ENCODE measurements at regions not wholly inside any gene's neighbourhood (a gene's known extent, or its start where the extent isn't known, plus 50 kb on each side); places are given as distances from the start of the nearest gene placed in this dataset.

DNA sequence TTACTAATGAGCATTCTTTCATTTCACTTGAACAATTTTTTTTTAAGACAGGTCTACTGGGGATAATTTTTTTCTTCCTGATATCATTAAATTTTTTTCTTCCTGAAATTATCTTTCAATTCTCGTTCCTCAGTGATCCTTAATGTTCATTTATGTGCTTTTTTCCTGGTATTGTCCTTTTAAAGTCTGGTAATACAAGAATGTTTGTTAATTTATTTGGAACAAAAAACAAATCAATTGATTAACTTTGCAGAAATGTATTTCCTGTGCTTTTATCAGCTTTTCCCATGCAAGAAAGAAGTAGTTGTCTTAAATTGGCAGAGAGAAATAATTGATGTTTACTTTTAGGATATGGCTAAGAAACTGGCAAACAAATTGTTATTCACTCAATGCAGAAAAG is 945.4 kb upstream of the MIR17HG start:
- TF ChIP-seq, protein P1, sequence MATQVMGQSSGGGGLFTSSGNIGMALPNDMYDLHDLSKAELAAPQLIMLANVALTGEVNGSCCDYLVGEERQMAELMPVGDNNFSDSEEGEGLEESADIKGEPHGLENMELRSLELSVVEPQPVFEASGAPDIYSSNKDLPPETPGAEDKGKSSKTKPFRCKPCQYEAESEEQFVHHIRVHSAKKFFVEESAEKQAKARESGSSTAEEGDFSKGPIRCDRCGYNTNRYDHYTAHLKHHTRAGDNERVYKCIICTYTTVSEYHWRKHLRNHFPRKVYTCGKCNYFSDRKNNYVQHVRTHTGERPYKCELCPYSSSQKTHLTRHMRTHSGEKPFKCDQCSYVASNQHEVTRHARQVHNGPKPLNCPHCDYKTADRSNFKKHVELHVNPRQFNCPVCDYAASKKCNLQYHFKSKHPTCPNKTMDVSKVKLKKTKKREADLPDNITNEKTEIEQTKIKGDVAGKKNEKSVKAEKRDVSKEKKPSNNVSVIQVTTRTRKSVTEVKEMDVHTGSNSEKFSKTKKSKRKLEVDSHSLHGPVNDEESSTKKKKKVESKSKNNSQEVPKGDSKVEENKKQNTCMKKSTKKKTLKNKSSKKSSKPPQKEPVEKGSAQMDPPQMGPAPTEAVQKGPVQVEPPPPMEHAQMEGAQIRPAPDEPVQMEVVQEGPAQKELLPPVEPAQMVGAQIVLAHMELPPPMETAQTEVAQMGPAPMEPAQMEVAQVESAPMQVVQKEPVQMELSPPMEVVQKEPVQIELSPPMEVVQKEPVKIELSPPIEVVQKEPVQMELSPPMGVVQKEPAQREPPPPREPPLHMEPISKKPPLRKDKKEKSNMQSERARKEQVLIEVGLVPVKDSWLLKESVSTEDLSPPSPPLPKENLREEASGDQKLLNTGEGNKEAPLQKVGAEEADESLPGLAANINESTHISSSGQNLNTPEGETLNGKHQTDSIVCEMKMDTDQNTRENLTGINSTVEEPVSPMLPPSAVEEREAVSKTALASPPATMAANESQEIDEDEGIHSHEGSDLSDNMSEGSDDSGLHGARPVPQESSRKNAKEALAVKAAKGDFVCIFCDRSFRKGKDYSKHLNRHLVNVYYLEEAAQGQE (IDR thresholded peaks at IDR 0.05; ENCODE audit: insufficient replicate concordance, low read depth), result no peak
- TF ChIP-seq GABPA (IDR thresholded peaks at IDR 0.05; ENCODE audit: low read depth) (no peak), SPI1 (IDR thresholded peaks at IDR 0.05; ENCODE audit: borderline replicate concordance, low read depth) (no peak), POLR2AphosphoS5 (IDR thresholded peaks at IDR 0.05; ENCODE audit: low read depth) (no peak)
- TF ChIP-seq, protein P2, sequence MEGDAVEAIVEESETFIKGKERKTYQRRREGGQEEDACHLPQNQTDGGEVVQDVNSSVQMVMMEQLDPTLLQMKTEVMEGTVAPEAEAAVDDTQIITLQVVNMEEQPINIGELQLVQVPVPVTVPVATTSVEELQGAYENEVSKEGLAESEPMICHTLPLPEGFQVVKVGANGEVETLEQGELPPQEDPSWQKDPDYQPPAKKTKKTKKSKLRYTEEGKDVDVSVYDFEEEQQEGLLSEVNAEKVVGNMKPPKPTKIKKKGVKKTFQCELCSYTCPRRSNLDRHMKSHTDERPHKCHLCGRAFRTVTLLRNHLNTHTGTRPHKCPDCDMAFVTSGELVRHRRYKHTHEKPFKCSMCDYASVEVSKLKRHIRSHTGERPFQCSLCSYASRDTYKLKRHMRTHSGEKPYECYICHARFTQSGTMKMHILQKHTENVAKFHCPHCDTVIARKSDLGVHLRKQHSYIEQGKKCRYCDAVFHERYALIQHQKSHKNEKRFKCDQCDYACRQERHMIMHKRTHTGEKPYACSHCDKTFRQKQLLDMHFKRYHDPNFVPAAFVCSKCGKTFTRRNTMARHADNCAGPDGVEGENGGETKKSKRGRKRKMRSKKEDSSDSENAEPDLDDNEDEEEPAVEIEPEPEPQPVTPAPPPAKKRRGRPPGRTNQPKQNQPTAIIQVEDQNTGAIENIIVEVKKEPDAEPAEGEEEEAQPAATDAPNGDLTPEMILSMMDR (IDR thresholded peaks at IDR 0.05; ENCODE audit: insufficient read depth, low read length), result no peak

DNA sequence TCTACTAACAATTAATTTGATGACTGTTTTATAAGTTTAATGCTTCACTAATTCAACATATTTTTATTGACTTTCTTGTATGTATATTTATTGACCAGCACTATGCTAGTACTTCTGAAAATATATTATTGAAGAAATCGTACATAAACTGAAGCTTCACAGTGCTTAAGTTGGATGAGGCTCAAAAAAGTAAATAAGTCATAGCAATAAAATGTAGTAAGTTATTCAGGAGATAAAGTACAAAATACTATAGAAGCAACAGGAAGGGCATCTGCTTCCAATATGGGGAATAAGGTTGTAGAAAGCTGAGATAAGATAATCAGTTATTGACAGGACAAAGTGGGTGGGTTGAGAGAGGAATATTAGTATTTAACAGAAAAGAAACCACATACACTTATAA is 944.9 kb upstream of the MIR17HG start:
- Histone ChIP-seq H3K4me3 (replicated peaks; ENCODE audit: insufficient read depth, low read length) (no peak overlapping the region), H3K27ac (replicated peaks) (no peak overlapping the region), H3K27me3 (ENCODE audit: insufficient read depth, poor library complexity, severe bottlenecking) (no peaks in the 10 kb centered on the region)
- TF ChIP-seq, protein P2 (IDR thresholded peaks at IDR 0.05; ENCODE audit: insufficient read depth, low read length), result no peak
- no peak for TF ChIP-seq SPI1 (IDR thresholded peaks at IDR 0.05; ENCODE audit: borderline replicate concordance, low read depth)
- no peak for TF ChIP-seq POLR2AphosphoS5 (IDR thresholded peaks at IDR 0.05; ENCODE audit: low read depth)
- TF ChIP-seq GABPA (IDR thresholded peaks at IDR 0.05; ENCODE audit: low read depth), result no peak
- TF ChIP-seq, protein P1 (IDR thresholded peaks at IDR 0.05; ENCODE audit: insufficient replicate concordance, low read depth), result no peak
- no peak for DNase-seq (ENCODE audit: low read depth in 1 of 2, low spot score in 1 of 2)

More for the DNA sequence above, 945.4 kb upstream of the MIR17HG start:
- H3K27ac ChIP-seq (replicated peaks), result no peak overlapping the region
- no peak for DNase-seq (ENCODE audit: low read depth in 1 of 2, low spot score in 1 of 2)
- H3K27me3 ChIP-seq (ENCODE audit: insufficient read depth, poor library complexity, severe bottlenecking), result no peaks in the 10 kb centered on the region
- H3K4me3 ChIP-seq (replicated peaks; ENCODE audit: insufficient read depth, low read length), result no peak overlapping the region

DNA sequence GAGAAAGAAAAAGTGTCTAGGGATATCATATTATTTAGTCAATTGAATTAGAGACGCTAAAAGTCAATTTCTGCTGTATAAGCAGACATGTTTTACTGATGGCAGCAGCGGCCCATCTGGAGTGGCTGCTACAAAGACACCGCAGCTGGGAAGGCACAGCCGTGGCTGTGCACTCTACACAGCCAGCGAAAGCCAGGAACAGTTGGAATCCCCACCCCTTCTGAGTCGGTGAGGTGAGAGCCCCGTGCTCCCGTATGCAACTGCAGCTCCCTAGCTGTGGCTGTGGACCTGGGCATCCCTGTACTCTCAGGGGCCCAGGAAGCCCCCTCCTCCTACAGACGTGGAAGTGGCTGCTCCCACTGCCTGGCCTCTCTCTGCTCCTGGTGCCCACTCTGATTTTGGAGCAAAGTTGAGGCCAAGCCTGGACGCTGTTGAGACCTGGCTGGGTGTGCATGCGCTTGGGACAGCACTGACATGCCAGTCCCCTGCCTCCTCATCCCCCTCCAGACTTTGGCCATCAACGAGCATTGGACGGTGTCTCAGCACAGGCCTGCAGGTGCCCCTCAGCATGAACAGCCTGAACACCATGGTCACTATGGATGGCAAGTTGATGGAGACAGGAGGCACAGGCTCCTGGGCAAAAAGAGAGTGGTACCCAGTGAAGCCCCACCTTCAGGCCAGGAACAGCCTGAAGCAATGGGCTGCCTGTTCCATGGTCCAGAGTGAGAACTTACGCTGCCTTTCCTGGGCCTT is 944.0 kb upstream of the MIR17HG start:
- no peak for DNase-seq (ENCODE audit: low read depth in 1 of 2, low spot score in 1 of 2)
- TF ChIP-seq, protein P2 (IDR thresholded peaks at IDR 0.05; ENCODE audit: insufficient read depth, low read length), result no peak
- TF ChIP-seq GABPA (IDR thresholded peaks at IDR 0.05; ENCODE audit: low read depth) (no peak), SPI1 (IDR thresholded peaks at IDR 0.05; ENCODE audit: borderline replicate concordance, low read depth) (no peak), POLR2AphosphoS5 (IDR thresholded peaks at IDR 0.05; ENCODE audit: low read depth) (no peak)
- TF ChIP-seq, protein P1 (IDR thresholded peaks at IDR 0.05; ENCODE audit: insufficient replicate concordance, low read depth), result no peak
- H3K27me3 ChIP-seq (ENCODE audit: insufficient read depth, poor library complexity, severe bottlenecking), result no peaks in the 10 kb centered on the region
- H3K4me3 ChIP-seq (replicated peaks; ENCODE audit: insufficient read depth, low read length), result no peak overlapping the region
- no peak overlapping the region for H3K27ac ChIP-seq (replicated peaks)
